Trophoblast cell (in vitro differentiated cells and primary cell): ENCODE measurements at regions not wholly inside any gene's neighbourhood (a gene's known extent, or its start where the extent isn't known, plus 50 kb on each side); places are given as distances from the start of the nearest gene placed in this dataset.

Source experiments
- DNase-seq, 2 donors: peaks; one replicate each; pipeline ENCODE4 v3.0.0-alpha.2; 2016
- H2AFZ ChIP-seq: 2 replicates; pipeline ENCODE4 v1.6.1; 2013; ENCODE audit warnings: low read length, moderate library complexity, mild to moderate bottlenecking; ENCODE audit not compliant: insufficient read depth, poor library complexity
- H2AK5ac ChIP-seq: 2 replicates; pipeline ENCODE4 v1.6.1; 2013; ENCODE audit warnings: mild to moderate bottlenecking, low read length
- H2BK120ac ChIP-seq: 2 replicates; pipeline ENCODE4 v1.6.1; 2013; ENCODE audit warnings: low read length, mild to moderate bottlenecking, moderate library complexity; ENCODE audit not compliant: insufficient read depth, poor library complexity
- H2BK12ac ChIP-seq: 2 replicates; pipeline ENCODE4 v1.6.1; 2013; ENCODE audit warnings: mild to moderate bottlenecking, low read length, moderate library complexity
- H2BK5ac ChIP-seq: 2 replicates; pipeline ENCODE4 v1.6.1; 2013; ENCODE audit warnings: low read length, low read depth, moderate library complexity, mild to moderate bottlenecking; ENCODE audit not compliant: poor library complexity
- H3K14ac ChIP-seq: 2 replicates; pipeline ENCODE4 v1.6.1; 2013; ENCODE audit warnings: mild to moderate bottlenecking, low read length
- H3K18ac ChIP-seq: 2 replicates; pipeline ENCODE4 v1.6.1; 2013; ENCODE audit warnings: mild to moderate bottlenecking, low read length
- H3K23ac ChIP-seq: 2 replicates; pipeline ENCODE4 v1.6.1; 2013; ENCODE audit warnings: low read length
- H3K27ac ChIP-seq: 2 replicates; pipeline ENCODE4 v1.5.1; 2013; ENCODE audit warnings: low read depth, mild to moderate bottlenecking, inconsistent platforms, low read length, moderate library complexity
- H3K27me3 ChIP-seq: 2 replicates; pipeline ENCODE4 v1.6.1; 2013; ENCODE audit warnings: inconsistent platforms, mild to moderate bottlenecking, low read length, moderate library complexity; ENCODE audit not compliant: insufficient read depth
- H3K36me3 ChIP-seq, 2 experiments: 1 replicate in 1 of 2; 2 replicates in 1 of 2; pipeline ENCODE4 v1.6.1; 2013; ENCODE audit warnings: low read length in 2 of 2, mild to moderate bottlenecking in 2 of 2, moderate library complexity in 1 of 2; ENCODE audit not compliant: insufficient read depth in 2 of 2, control insufficient read depth in 1 of 2
- H3K4ac ChIP-seq: 2 replicates; pipeline ENCODE4 v1.6.1; 2013; ENCODE audit warnings: low read depth, mild to moderate bottlenecking, low read length, moderate library complexity
- H3K4me1 ChIP-seq, 2 experiments: 1 replicate in 1 of 2; 2 replicates in 1 of 2; pipeline ENCODE4 v1.6.1; 2013; ENCODE audit warnings: low read length in 2 of 2, mild to moderate bottlenecking in 2 of 2, moderate library complexity in 1 of 2; ENCODE audit not compliant: insufficient read depth in 2 of 2, control insufficient read depth in 1 of 2
- H3K4me2 ChIP-seq: 2 replicates; pipeline ENCODE4 v1.6.1; 2013; ENCODE audit warnings: inconsistent platforms, mild to moderate bottlenecking, low read length, moderate library complexity
- H3K4me3 ChIP-seq: 2 replicates; pipeline ENCODE4 v1.5.1; 2013; ENCODE audit warnings: mild to moderate bottlenecking, low read depth, low read length, inconsistent platforms
- H3K79me1 ChIP-seq: one replicate; pipeline ENCODE4 v1.6.1; 2013; ENCODE audit warnings: low read length
- H3K79me2 ChIP-seq: 2 replicates; pipeline ENCODE4 v1.6.1; 2013; ENCODE audit warnings: low read length, mild to moderate bottlenecking; ENCODE audit not compliant: control insufficient read depth, insufficient read depth, poor library complexity
- H3K9ac ChIP-seq: 2 replicates; pipeline ENCODE4 v1.6.1; 2013; ENCODE audit warnings: mild to moderate bottlenecking, low read length
- H3K9me3 ChIP-seq: 2 replicates; pipeline ENCODE4 v1.6.1; 2013; ENCODE audit warnings: low read depth, mild to moderate bottlenecking, control low read depth, inconsistent platforms, low read length; ENCODE audit not compliant: insufficient read depth
- H4K12ac ChIP-seq: 2 replicates; pipeline ENCODE4 v1.6.1; 2013; ENCODE audit warnings: low read depth, mild to moderate bottlenecking, low read length, moderate library complexity
- H4K8ac ChIP-seq: 2 replicates; pipeline ENCODE4 v1.6.1; 2013; ENCODE audit warnings: low read depth, mild to moderate bottlenecking, low read length, moderate library complexity
- H4K91ac ChIP-seq: one replicate; pipeline ENCODE4 v1.6.1; 2013; ENCODE audit warnings: low read depth, mild to moderate bottlenecking, low read length, moderate library complexity
- WGBS: extraction: QIAGEN DNeasy Blood & Tissue Kit; methylation state at CpG from one replicate; pipeline ENCODE4 v1.1.7; 2013; ENCODE audit warnings: missing lambda C conversion rate; ENCODE audit not compliant: insufficient read length, insufficient coverage; ENCODE audit errors: extremely low coverage; 5-methylcytosine and 5-hydroxymethylcytosine counted together

DNA sequence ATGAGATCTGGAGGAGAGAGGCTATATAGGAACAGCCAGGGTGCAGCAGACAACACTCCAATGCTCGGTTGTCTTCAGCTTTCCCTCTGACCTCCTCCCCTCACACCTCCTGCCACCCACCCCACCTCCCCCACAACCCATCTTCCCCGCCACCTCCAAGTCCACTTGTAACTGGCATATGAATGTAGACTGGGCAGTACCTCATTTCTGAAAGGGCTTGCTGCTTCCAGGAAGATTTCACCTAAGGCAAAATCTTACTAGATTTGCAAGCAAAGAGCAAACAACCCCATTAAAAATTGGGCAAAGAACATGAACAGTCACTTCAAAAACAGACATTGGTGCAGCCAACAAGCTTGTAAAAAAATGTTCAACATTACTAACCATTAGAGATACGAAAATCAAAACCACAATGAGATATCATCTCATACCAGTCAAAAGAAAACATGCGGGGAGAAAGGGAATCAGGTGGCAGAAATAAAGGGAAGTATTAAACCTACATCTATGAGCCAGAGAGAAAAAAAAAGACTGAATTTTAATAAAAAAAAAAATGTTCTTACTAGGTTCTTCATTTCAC is 164.6 kb upstream of the C1GALT1 start:
- H4K12ac ChIP-seq: no peak overlapping the region
- H3K23ac ChIP-seq: no peak overlapping the region
- no peak overlapping the region for H2BK5ac ChIP-seq
- no peak overlapping the region for H3K4me2 ChIP-seq
- H2AK5ac ChIP-seq: no peak overlapping the region
- no peak overlapping the region for H3K9ac ChIP-seq
- WGBS: no CpG with 5 or more reads among the region's 4 CpGs
- no peaks in the 10 kb centered on the region for H3K4me1 ChIP-seq
- no peak overlapping the region for H3K27ac ChIP-seq
- no peak overlapping the region for H3K4me3 ChIP-seq
- H3K9me3 ChIP-seq: no peaks in the 10 kb centered on the region
- H2BK120ac ChIP-seq: no peak overlapping the region
- H3K4ac ChIP-seq: no peak overlapping the region
- H3K79me2 ChIP-seq: no peaks in the 10 kb centered on the region
- no peak overlapping the region for H3K18ac ChIP-seq
- no peak overlapping the region for H2BK12ac ChIP-seq
- no peaks in the 10 kb centered on the region for H3K36me3 ChIP-seq
- no peak overlapping the region for H2AFZ ChIP-seq
- H3K14ac ChIP-seq: no peak overlapping the region
- H4K8ac ChIP-seq: no peak overlapping the region
- no peaks in the 10 kb centered on the region for H3K27me3 ChIP-seq
- no peak overlapping the region for H4K91ac ChIP-seq
- no peaks in the 10 kb centered on the region for H3K79me1 ChIP-seq
- DNase-seq: no peak

DNA sequence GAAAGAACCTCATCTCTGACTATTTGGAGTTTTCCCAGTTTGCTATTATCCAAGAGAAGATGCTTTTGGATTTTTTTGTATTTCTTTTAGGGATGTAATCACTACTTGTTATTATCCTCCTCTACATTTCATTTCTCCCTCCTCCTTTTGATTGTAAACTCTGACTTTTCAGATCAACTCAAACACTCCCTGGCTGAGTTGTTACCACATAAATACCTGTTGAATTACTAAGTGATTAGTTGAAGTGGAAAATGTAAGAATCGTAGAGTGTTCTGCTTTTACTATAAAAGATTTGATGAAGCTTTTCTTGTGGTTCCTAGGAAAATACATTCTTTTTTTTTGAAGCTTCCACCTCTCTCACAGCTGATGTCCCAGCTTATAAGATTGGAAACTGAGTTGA is 164.1 kb upstream of the C1GALT1 start:
- Histone ChIP-seq H3K79me1 (no peaks in the 10 kb centered on the region), H2AFZ (no peak overlapping the region), H3K4me2 (no peak overlapping the region), H3K79me2 (no peaks in the 10 kb centered on the region), H3K4me3 (no peak overlapping the region), H3K27me3 (no peaks in the 10 kb centered on the region), H3K36me3 (no peaks in the 10 kb centered on the region), H3K9me3 (no peaks in the 10 kb centered on the region), H4K12ac (no peak overlapping the region), H2BK120ac (no peak overlapping the region), H2BK5ac (no peak overlapping the region), H4K8ac (no peak overlapping the region), H3K4me1 (no peaks in the 10 kb centered on the region), H3K18ac (no peak overlapping the region), H3K23ac (no peak overlapping the region), H3K14ac (no peak overlapping the region), H2BK12ac (no peak overlapping the region), H2AK5ac (no peak overlapping the region), H3K4ac (no peak overlapping the region), H4K91ac (no peak overlapping the region), H3K27ac (no peak overlapping the region), H3K9ac (no peak overlapping the region)
- DNase-seq: no peak
- WGBS: no CpG with 5 or more reads among the region's 1 CpG

DNA sequence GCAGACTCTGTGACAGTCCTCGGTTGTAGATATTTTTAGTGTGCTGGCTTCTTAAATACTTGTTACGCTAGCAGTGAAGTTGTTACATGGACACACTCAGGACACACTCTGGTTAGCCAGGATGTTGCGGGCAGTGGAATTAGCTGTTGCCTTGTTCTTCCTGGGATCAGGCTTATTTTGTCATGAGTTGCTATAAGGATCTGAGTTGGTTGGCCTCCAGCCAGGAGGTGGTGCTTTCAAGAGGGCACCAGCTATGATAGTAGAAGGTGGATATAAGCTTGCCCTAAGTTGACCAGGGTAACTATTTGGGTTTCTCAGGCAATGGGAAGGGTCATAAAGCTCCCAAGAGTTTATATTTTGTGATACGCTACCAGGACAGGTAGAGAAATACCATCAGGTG is 150.1 kb upstream of the C1GALT1 start:
- Histone ChIP-seq H3K36me3 (no peaks in the 10 kb centered on the region), H2BK12ac (no peak overlapping the region), H3K27me3 (no peaks in the 10 kb centered on the region), H2AK5ac (no peak overlapping the region), H3K4me2 (no peak overlapping the region), H3K23ac (no peak overlapping the region), H4K12ac (no peak overlapping the region), H3K9me3 (no peaks in the 10 kb centered on the region), H3K9ac (no peak overlapping the region), H3K18ac (no peak overlapping the region), H3K4ac (no peak overlapping the region), H3K4me1 (no peaks in the 10 kb centered on the region), H2BK120ac (no peak overlapping the region), H4K8ac (no peak overlapping the region), H3K27ac (no peak overlapping the region), H3K79me1 (no peaks in the 10 kb centered on the region), H2AFZ (no peak overlapping the region), H3K79me2 (no peaks in the 10 kb centered on the region), H4K91ac (no peak overlapping the region), H2BK5ac (no peak overlapping the region), H3K4me3 (no peak overlapping the region), H3K14ac (no peak overlapping the region)
- no peak for DNase-seq
- no CpG with 5 or more reads among the region's 4 CpGs for WGBS

DNA sequence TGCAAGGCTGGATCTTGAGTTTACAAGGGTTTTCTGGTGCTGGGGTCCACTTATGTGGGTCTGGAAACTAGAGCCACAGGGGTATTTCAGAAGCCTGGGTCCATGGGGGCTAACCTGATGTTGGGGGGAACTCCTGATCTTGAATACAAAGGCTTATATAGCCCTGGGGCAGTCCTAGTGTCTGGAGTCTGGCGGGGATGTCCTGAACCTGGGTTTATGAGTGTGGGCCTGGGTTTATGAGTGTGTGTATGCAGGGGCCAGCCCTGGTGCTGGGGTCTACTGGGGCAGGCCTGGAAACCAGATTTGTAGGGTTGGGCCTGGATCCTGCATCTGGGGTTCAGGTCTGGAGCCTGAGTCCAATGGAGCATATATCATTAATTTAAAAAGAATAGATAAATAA is 146.5 kb upstream of the C1GALT1 start:
- no peaks in the 10 kb centered on the region for H3K79me1 ChIP-seq
- no peak overlapping the region for H3K9ac ChIP-seq

More for the DNA sequence above, 146.5 kb upstream of the C1GALT1 start:
- H2BK5ac ChIP-seq: no peak overlapping the region
- H4K12ac ChIP-seq: no peak overlapping the region
- no peak overlapping the region for H3K4me2 ChIP-seq
- no peak overlapping the region for H4K91ac ChIP-seq
- H3K18ac ChIP-seq: no peak overlapping the region
- no peaks in the 10 kb centered on the region for H3K36me3 ChIP-seq
- no peaks in the 10 kb centered on the region for H3K4me1 ChIP-seq
- H3K14ac ChIP-seq: no peak overlapping the region
- no peak overlapping the region for H2BK12ac ChIP-seq
- no peak overlapping the region for H2BK120ac ChIP-seq
- H3K9me3 ChIP-seq: no peaks in the 10 kb centered on the region
- no peaks in the 10 kb centered on the region for H3K79me2 ChIP-seq
- no peak overlapping the region for H2AK5ac ChIP-seq
- H3K27ac ChIP-seq: no peak overlapping the region
- no peaks in the 10 kb centered on the region for H3K27me3 ChIP-seq
- WGBS: no CpG with 5 or more reads among the region's 1 CpG
- H3K4me3 ChIP-seq: no peak overlapping the region
- H3K23ac ChIP-seq: no peak overlapping the region
- no peak overlapping the region for H4K8ac ChIP-seq
- no peak for DNase-seq
- H3K4ac ChIP-seq: no peak overlapping the region
- H2AFZ ChIP-seq: no peak overlapping the region
